Colonic mucosa (tissue), 4 donors: ENCODE measurements at regions not wholly inside any gene's neighbourhood (a gene's known extent, or its start where the extent isn't known, plus 50 kb on each side); places are given as distances from the start of the nearest gene placed in this dataset.

Source experiments
- DNase-seq: peaks from one replicate; pipeline ENCODE4 v3.0.0-alpha.2; 2020
- H3K27ac ChIP-seq: fragments of 200-600 bp; one replicate; pipeline ENCODE4 v1.8.0; 2021
- H3K27me3 ChIP-seq: fragments of 200-600 bp; one replicate; pipeline ENCODE4 v1.8.0; 2021
- H3K36me3 ChIP-seq: fragments of 200-600 bp; one replicate; pipeline ENCODE4 v1.8.0; 2021
- H3K4me1 ChIP-seq: fragments of 200-600 bp; one replicate; pipeline ENCODE4 v1.8.0; 2021; ENCODE audit warnings: mild to moderate bottlenecking
- H3K4me3 ChIP-seq: fragments of 200-600 bp; one replicate; pipeline ENCODE4 v1.8.0; 2021
- H3K9ac ChIP-seq, 2 donors: one replicate each; pipeline ENCODE4 v1.7.0; 2013; ENCODE audit warnings: control low read depth in 2 of 2, low read depth in 2 of 2, low read length in 2 of 2
- H3K9me3 ChIP-seq: fragments of 200-600 bp; one replicate; pipeline ENCODE4 v1.8.0; 2021
- intact Hi-C: fragments of 100-400 bp; cut with DNase I; formaldehyde crosslinking; loops from one replicate; pipeline ENCODE4 v1.14.1; 2022
- TF ChIP-seq, protein P1 (sequence below): fragments of 200-600 bp; IDR thresholded peaks from one replicate; pipeline ENCODE4 v1.8.0; 2022; ENCODE audit warnings: antibody characterized with exemption, mild to moderate bottlenecking
- donor health status: healthy.
- donor health status: DM: no; HTN: no; CAD: no.
- donor health status: DM: no; HTN: no; CAD: no.

DNA sequence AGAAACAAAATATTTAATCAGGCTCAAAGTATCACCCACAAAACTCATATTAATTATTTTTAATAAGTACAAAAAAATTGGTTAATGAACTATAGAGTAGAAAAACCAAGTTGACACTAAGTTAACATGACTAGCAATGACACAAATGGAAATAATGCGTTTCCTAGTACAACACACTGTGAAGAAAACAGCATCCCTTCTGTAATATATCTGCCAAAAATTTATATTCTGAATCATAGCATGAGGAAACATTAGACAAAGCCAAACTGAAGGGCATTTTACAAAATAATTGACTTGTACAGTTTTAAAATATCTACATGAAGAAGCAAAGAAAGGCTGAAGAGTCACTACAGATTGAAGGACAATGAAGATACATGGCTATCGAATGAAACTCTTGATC is 477.6 kb upstream of the INTU start:
- Histone ChIP-seq H3K9me3 (no peaks in the 10 kb centered on the region), H3K9ac (no peak overlapping the region), H3K27ac (no peak overlapping the region), H3K27me3 (no peaks in the 10 kb centered on the region), H3K4me3 (no peak overlapping the region), H3K4me1 (no peaks in the 10 kb centered on the region), H3K36me3 (no peaks in the 10 kb centered on the region)
- intact Hi-C loops, result no loop called here
- TF ChIP-seq, protein P1, sequence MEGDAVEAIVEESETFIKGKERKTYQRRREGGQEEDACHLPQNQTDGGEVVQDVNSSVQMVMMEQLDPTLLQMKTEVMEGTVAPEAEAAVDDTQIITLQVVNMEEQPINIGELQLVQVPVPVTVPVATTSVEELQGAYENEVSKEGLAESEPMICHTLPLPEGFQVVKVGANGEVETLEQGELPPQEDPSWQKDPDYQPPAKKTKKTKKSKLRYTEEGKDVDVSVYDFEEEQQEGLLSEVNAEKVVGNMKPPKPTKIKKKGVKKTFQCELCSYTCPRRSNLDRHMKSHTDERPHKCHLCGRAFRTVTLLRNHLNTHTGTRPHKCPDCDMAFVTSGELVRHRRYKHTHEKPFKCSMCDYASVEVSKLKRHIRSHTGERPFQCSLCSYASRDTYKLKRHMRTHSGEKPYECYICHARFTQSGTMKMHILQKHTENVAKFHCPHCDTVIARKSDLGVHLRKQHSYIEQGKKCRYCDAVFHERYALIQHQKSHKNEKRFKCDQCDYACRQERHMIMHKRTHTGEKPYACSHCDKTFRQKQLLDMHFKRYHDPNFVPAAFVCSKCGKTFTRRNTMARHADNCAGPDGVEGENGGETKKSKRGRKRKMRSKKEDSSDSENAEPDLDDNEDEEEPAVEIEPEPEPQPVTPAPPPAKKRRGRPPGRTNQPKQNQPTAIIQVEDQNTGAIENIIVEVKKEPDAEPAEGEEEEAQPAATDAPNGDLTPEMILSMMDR, result no peak
- DNase-seq, result no peak

DNA sequence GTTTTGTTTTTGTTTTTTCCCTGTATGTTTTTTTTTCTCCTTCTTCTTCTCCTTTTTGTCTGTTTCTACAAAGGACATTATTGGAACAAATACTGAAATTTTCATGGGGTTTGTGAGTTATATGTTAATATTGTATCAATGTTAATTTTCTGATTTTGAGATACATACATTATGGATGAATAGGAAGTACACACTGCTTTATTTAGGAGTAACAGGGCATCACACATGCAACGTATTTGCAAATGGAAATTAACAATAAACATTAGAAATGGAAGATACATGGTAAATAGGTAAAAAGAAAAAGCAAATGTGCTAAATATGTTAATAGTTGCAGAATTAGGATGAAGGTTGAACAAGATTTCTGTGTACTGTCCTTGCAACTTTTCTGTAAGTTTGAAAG is 477.2 kb upstream of the INTU start:
- no peaks in the 10 kb centered on the region for H3K9me3 ChIP-seq
- no peaks in the 10 kb centered on the region for H3K27me3 ChIP-seq
- H3K4me3 ChIP-seq, result no peak overlapping the region
- H3K27ac ChIP-seq, result no peak overlapping the region
- TF ChIP-seq, protein P1, result no peak
- no peaks in the 10 kb centered on the region for H3K36me3 ChIP-seq
- no peak overlapping the region for H3K9ac ChIP-seq
- H3K4me1 ChIP-seq, result no peaks in the 10 kb centered on the region
- intact Hi-C loops, result no loop called here
- DNase-seq, result no peak

DNA sequence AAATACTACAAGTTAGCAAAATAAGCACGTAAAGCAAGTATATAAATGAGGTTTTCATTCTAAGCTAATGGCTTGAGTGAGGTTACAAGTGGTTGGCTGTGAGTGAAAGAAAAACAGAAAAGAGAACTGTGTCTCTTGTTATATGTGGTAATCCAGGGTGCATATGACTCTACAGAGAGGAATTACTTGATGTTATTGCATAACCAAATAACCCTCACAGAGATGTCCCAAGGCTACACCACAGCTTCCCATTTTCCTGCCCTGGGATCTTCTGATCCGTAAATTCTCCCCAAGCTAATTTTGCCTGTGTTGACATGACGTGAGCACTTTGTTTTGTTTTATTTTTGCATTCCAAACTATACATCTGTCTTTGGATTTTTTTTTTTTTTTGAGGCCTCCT is 470.0 kb upstream of the INTU start:
- TF ChIP-seq, protein P1, result no peak

DNA sequence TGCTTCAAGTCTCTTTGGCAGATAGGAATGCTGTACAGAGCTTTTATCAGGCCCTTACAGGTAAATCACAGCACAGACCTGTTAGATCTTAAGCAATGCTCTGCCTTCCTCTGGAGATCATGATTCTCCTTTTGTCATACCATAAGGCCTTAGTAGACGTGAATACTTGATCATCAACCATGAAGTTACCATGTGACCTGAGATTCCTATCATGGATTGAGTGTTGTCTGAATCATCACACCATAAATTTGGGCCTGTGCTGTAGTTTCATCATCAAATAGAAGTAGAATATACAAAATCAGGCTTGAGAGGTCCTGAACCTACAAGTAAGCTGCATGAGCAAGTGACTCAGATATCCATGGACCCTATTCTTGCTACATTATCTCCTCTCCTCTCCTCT is 466.8 kb upstream of the INTU start:
- TF ChIP-seq, protein P1, result no peak
- H3K9ac ChIP-seq, result no peak overlapping the region
- no peak overlapping the region for H3K4me3 ChIP-seq
- no peak overlapping the region for H3K27ac ChIP-seq
- DNase-seq, result no peak
- H3K9me3 ChIP-seq, result no peaks in the 10 kb centered on the region
- H3K27me3 ChIP-seq, result no peaks in the 10 kb centered on the region
- no peaks in the 10 kb centered on the region for H3K4me1 ChIP-seq
- intact Hi-C loops, result no loop called here
- H3K36me3 ChIP-seq, result no peaks in the 10 kb centered on the region

More for the DNA sequence above, 470.0 kb upstream of the INTU start:
- no peaks in the 10 kb centered on the region for H3K4me1 ChIP-seq
- no peak for DNase-seq
- intact Hi-C loops, result no loop called here
- no peaks in the 10 kb centered on the region for H3K9me3 ChIP-seq
- no peaks in the 10 kb centered on the region for H3K27me3 ChIP-seq
- H3K4me3 ChIP-seq, result no peak overlapping the region
- H3K36me3 ChIP-seq, result no peaks in the 10 kb centered on the region
- H3K27ac ChIP-seq, result no peak overlapping the region
- H3K9ac ChIP-seq, result no peak overlapping the region

DNA sequence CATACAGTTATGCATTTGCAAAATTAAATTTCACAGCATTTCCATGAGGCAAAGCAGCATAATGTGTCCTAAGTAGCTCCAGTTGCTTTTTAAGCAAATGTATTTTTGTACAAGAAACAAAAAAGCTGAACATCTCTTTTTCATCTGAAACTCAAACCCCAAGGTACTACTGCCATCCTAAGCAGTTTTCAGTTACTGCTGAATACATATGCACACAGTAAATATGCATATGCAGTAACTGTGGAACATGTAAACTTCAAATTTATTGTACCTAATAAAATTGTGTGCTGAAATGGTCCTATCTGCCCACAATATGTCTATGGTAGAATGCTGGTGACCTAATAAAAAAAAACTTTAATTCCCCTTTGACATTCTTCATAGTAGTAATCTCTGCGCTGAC is 458.6 kb upstream of the INTU start:
- no peak overlapping the region for H3K27ac ChIP-seq
- H3K4me3 ChIP-seq, result no peak overlapping the region
- H3K27me3 ChIP-seq, result no peaks in the 10 kb centered on the region
- intact Hi-C loops, result no loop called here
- no peaks in the 10 kb centered on the region for H3K36me3 ChIP-seq
- no peak overlapping the region for H3K9ac ChIP-seq
- no peak for DNase-seq
- H3K4me1 ChIP-seq, result no peaks in the 10 kb centered on the region
- TF ChIP-seq, protein P1, result no peak
- H3K9me3 ChIP-seq, result no peaks in the 10 kb centered on the region

DNA sequence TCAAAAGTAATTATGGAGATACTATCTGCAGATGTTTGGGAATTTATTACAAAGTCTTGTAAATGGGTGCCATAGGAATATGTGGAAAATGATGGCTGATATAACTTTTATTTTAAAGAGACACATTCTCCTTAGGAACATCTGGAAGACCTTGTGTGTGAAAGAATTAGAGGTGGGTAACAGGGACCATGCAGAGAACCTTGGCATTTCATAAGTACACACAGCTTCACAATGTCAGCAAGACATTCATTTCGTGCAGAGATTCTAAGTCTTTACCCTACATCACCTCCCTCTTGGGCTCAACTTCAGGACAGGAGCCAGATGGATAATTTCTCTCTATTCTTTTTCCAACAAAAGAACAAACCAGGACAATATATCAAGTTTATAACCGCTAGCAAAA is 458.1 kb upstream of the INTU start:
- H3K9me3 ChIP-seq, result no peaks in the 10 kb centered on the region
- no peak overlapping the region for H3K9ac ChIP-seq
- H3K4me1 ChIP-seq, result no peaks in the 10 kb centered on the region
- no peaks in the 10 kb centered on the region for H3K36me3 ChIP-seq
- TF ChIP-seq, protein P1, result no peak
- no peak for DNase-seq
- H3K27me3 ChIP-seq, result no peaks in the 10 kb centered on the region
- intact Hi-C loops, result no loop called here
- no peak overlapping the region for H3K27ac ChIP-seq
- no peak overlapping the region for H3K4me3 ChIP-seq
